ENCODE measurements at regions not wholly inside any gene's neighbourhood (a gene's known extent, or its start where the extent isn't known, plus 50 kb on each side); places are given as distances from the start of the nearest gene placed in this dataset.

GRCh38 chr5:124842725-124843595 lies 96.5 kb upstream of the ZNF608 start:
- intact Hi-C loops (cut with DNase I): no loop called here
- TF ChIP-seq EP300 (IDR thresholded peaks at IDR 0.05) (no peak), POLR2AphosphoS5 (IDR thresholded peaks at IDR 0.05) (no peak), CTCF (IDR thresholded peaks at IDR 0.05) (no peak)
- H3K27ac ChIP-seq: no peak overlapping the region
- DNase-seq: no peak
- no peak overlapping the region for H3K4me3 ChIP-seq
- H3K36me3 ChIP-seq: no peaks in the 10 kb centered on the region
- peaks cover 0 to 4% (median 0%) of the 10 kb centered on the region in 4 donors for H3K4me1 ChIP-seq
- H3K9me3 ChIP-seq: no peaks in the 10 kb centered on the region
- 93 to 94% methylated on average over 10 of the region's 10 CpGs for WGBS, 2 donors
- no peaks in the 10 kb centered on the region for H3K27me3 ChIP-seq

- no peak for DNase-seq
- intact Hi-C loops (cut with DNase I): no loop called here
- WGBS, 2 donors: 64 to 75% methylated on average over 4 of the region's 4 CpGs
- Histone ChIP-seq H3K27me3 (no peaks in the 10 kb centered on the region), H3K27ac (no peak overlapping the region), H3K36me3 (no peaks in the 10 kb centered on the region), H3K9me3 (no peaks in the 10 kb centered on the region), H3K4me1 (peaks cover 0 to 4% (median 0%) of the 10 kb centered on the region in 4 donors), H3K4me3 (no peak overlapping the region)
- TF ChIP-seq CTCF (IDR thresholded peaks at IDR 0.05) (no peak), EP300 (IDR thresholded peaks at IDR 0.05) (no peak), POLR2AphosphoS5 (IDR thresholded peaks at IDR 0.05) (no peak), POLR2A (IDR thresholded peaks at IDR 0.05) (no peak)
Observed at GRCh38 chr5:124843596-124843899, 97.1 kb upstream of the ZNF608 start.

GRCh38 chr5:124844371-124844920 lies 98.0 kb upstream of the ZNF608 start:
- DNase-seq: no peak
- no peak overlapping the region for H3K4me3 ChIP-seq
- no peaks in the 10 kb centered on the region for H3K27me3 ChIP-seq
- TF ChIP-seq CTCF (IDR thresholded peaks at IDR 0.05): no peak
- no peak for TF ChIP-seq POLR2AphosphoS5 (IDR thresholded peaks at IDR 0.05)
- no peak for TF ChIP-seq EP300 (IDR thresholded peaks at IDR 0.05)
- no peak for TF ChIP-seq POLR2A (IDR thresholded peaks at IDR 0.05)
- no peak overlapping the region for H3K27ac ChIP-seq
- 95% methylated on average over 9 of the region's 9 CpGs for WGBS, 2 donors
- H3K36me3 ChIP-seq: no peaks in the 10 kb centered on the region
- intact Hi-C loops (cut with DNase I): no loop called here
- H3K4me1 ChIP-seq: peaks cover 0 to under 1% (median 0%) of the 10 kb centered on the region in 4 donors
- H3K9me3 ChIP-seq: no peaks in the 10 kb centered on the region

- H3K4me1 ChIP-seq: no peaks in the 10 kb centered on the region
- intact Hi-C loops (cut with DNase I): no loop called here
- 56 to 87% methylated on average over 3 of the region's 3 CpGs for WGBS, 2 donors
- no peak for TF ChIP-seq EP300 (IDR thresholded peaks at IDR 0.05)
- no peak for TF ChIP-seq POLR2A (IDR thresholded peaks at IDR 0.05)
- TF ChIP-seq CTCF (IDR thresholded peaks at IDR 0.05): no peak
- no peak for TF ChIP-seq POLR2AphosphoS5 (IDR thresholded peaks at IDR 0.05)
- no peaks in the 10 kb centered on the region for H3K36me3 ChIP-seq
- H3K4me3 ChIP-seq: no peak overlapping the region
- DNase-seq: no peak
- no peak overlapping the region for H3K27ac ChIP-seq
- no peaks in the 10 kb centered on the region for H3K9me3 ChIP-seq
- no peaks in the 10 kb centered on the region for H3K27me3 ChIP-seq
Observed at GRCh38 chr5:124847907-124848306, 101.5 kb upstream of the ZNF608 start.

Measured in sigmoid colon (tissue), 6 donors.